Hepatocyte (in vitro differentiated cells): ENCODE measurements at regions not wholly inside any gene's neighbourhood (a gene's known extent, or its start where the extent isn't known, plus 50 kb on each side); places are given as distances from the start of the nearest gene placed in this dataset.
A peak's percentile ranks its signal among the peaks of the same experiment; 100 is the strongest.

Experiments
- DNase-seq: peaks from one replicate; pipeline ENCODE4 v3.0.0-alpha.2; 2016; ENCODE audit warnings: low spot score
- H2AFZ ChIP-seq: fragments of 200-600 bp; sonication (generic); 2 replicates; pipeline ENCODE4 v1.6.0; 2016; ENCODE audit warnings: antibody characterized with exemption, mild to moderate bottlenecking
- H3K27ac ChIP-seq: fragments of 200-600 bp; sonication (generic); 2 replicates; pipeline ENCODE4 v1.5.1; 2016; ENCODE audit warnings: mild to moderate bottlenecking
- H3K27me3 ChIP-seq: fragments of 200-600 bp; sonication (generic); 2 replicates; pipeline ENCODE4 v1.6.1; 2016
- H3K36me3 ChIP-seq: fragments of 200-600 bp; sonication (generic); replicated peaks from 2 replicates; pipeline ENCODE4 v1.5.1; 2016; ENCODE audit warnings: low read depth; ENCODE audit not compliant: insufficient read depth
- H3K4me1 ChIP-seq: fragments of 200-600 bp; sonication (generic); 2 replicates; pipeline ENCODE4 v1.5.1; 2016; ENCODE audit warnings: mild to moderate bottlenecking, moderate library complexity; ENCODE audit not compliant: insufficient read depth
- H3K4me2 ChIP-seq: fragments of 200-600 bp; sonication (generic); 2 replicates; pipeline ENCODE4 v1.6.0; 2016
- H3K4me3 ChIP-seq: fragments of 200-600 bp; sonication (generic); 2 replicates; pipeline ENCODE4 v1.5.1; 2016; ENCODE audit warnings: mild to moderate bottlenecking
- H3K79me2 ChIP-seq: fragments of 200-600 bp; sonication (generic); 2 replicates; pipeline ENCODE4 v1.6.0; 2017; ENCODE audit warnings: mild to moderate bottlenecking
- H3K9me2 ChIP-seq: fragments of 200-600 bp; sonication (generic); replicated peaks from 2 replicates; pipeline ENCODE4 v1.6.0; 2017; ENCODE audit warnings: mild to moderate bottlenecking; ENCODE audit not compliant: insufficient read depth
- H3K9me3 ChIP-seq: fragments of 200-600 bp; sonication (generic); 2 replicates; pipeline ENCODE4 v1.5.1; 2016; ENCODE audit warnings: low read depth, mild to moderate bottlenecking
- H4K20me1 ChIP-seq: fragments of 200-600 bp; sonication (generic); 2 replicates; pipeline ENCODE4 v1.6.0; 2016; ENCODE audit warnings: mild to moderate bottlenecking; ENCODE audit not compliant: insufficient read depth, poor library complexity, severe bottlenecking
- CTCF ChIP-seq: fragments of 200-600 bp; sonication (generic); IDR thresholded peaks from 2 replicates; pipeline ENCODE4 v1.5.1; 2016; ENCODE audit warnings: antibody characterized with exemption, mild to moderate bottlenecking; ENCODE audit not compliant: poor library complexity
- EZH2 ChIP-seq: fragments of 200-600 bp; sonication (generic); IDR thresholded peaks from 2 replicates; pipeline ENCODE4 v1.6.1; 2016; ENCODE audit warnings: antibody characterized with exemption, mild to moderate bottlenecking, borderline replicate concordance
- EZH2phosphoT487 ChIP-seq: fragments of 200-600 bp; sonication (generic); IDR thresholded peaks from one replicate; pipeline ENCODE4 v1.6.1; 2018; ENCODE audit warnings: antibody characterized with exemption, mild to moderate bottlenecking, low read depth, moderate library complexity; ENCODE audit not compliant: unreplicated experiment, severe bottlenecking
- WGBS: methylation state at CpG from one replicate; pipeline ENCODE4 v1.1.6; 2016; ENCODE audit warnings: low lambda C conversion rate; ENCODE audit errors: missing lambda C conversion rate; 5-methylcytosine and 5-hydroxymethylcytosine counted together

GRCh38 chr4:140256941-140257340, 103.0 kb upstream of the MAML3 start:
- 64% methylated on average over 2 of the region's 2 CpGs for WGBS
- peak; percentile 49 for DNase-seq
- H3K4me2 ChIP-seq, result peak overlapping the region; percentile 58
- H3K9me3 ChIP-seq, result no peaks in the 10 kb centered on the region
- H3K36me3 ChIP-seq, result no peaks in the 10 kb centered on the region
- peaks cover 41% of the 10 kb centered on the region for H3K4me1 ChIP-seq
- no peak overlapping the region for H3K4me3 ChIP-seq
- peak overlapping the region; percentile 85 for H3K27ac ChIP-seq
- H4K20me1 ChIP-seq, result no peaks in the 10 kb centered on the region
- peak overlapping the region; percentile 13 for H2AFZ ChIP-seq
- no peaks in the 10 kb centered on the region for H3K9me2 ChIP-seq
- H3K27me3 ChIP-seq, result no peaks in the 10 kb centered on the region
- no peak for TF ChIP-seq CTCF
- TF ChIP-seq EZH2phosphoT487, result no peak
- no peak for TF ChIP-seq EZH2
- H3K79me2 ChIP-seq, result no peaks in the 10 kb centered on the region

- H3K79me2 ChIP-seq, result no peaks in the 10 kb centered on the region
- no peaks in the 10 kb centered on the region for H3K9me3 ChIP-seq
- H2AFZ ChIP-seq, result no peak overlapping the region
- no peaks in the 10 kb centered on the region for H4K20me1 ChIP-seq
- no peaks in the 10 kb centered on the region for H3K9me2 ChIP-seq
- WGBS, result 79% methylated on average over 2 of the region's 2 CpGs
- H3K4me1 ChIP-seq, result peaks cover 43% of the 10 kb centered on the region
- peak overlapping the region; percentile 98 for H3K27ac ChIP-seq
- H3K4me2 ChIP-seq, result no peak overlapping the region
- H3K4me3 ChIP-seq, result no peak overlapping the region
- H3K36me3 ChIP-seq, result no peaks in the 10 kb centered on the region
- peak; percentile 52 for DNase-seq
- no peak for TF ChIP-seq EZH2
- TF ChIP-seq CTCF, result no peak
- no peak for TF ChIP-seq EZH2phosphoT487
- no peaks in the 10 kb centered on the region for H3K27me3 ChIP-seq
These were observed 102.4 kb upstream of the MAML3 start for GRCh38 chr4:140256335-140256734.

GRCh38 chr4:140255927-140256326, 101.9 kb upstream of the MAML3 start:
- Histone ChIP-seq H3K9me3 (no peaks in the 10 kb centered on the region), H2AFZ (no peak overlapping the region), H3K27ac (peak overlapping the region; percentile 98), H3K36me3 (no peaks in the 10 kb centered on the region), H3K4me1 (peaks cover 43% of the 10 kb centered on the region), H3K9me2 (no peaks in the 10 kb centered on the region), H3K4me2 (no peak overlapping the region), H3K79me2 (no peaks in the 10 kb centered on the region), H3K4me3 (no peak overlapping the region), H4K20me1 (no peaks in the 10 kb centered on the region), H3K27me3 (no peaks in the 10 kb centered on the region)
- TF ChIP-seq CTCF (no peak), EZH2 (no peak), EZH2phosphoT487 (no peak)
- DNase-seq, result no peak
- WGBS, result 91% methylated on average over 1 of the region's 1 CpG

- Histone ChIP-seq H3K4me1 (peaks cover 43% of the 10 kb centered on the region), H4K20me1 (no peaks in the 10 kb centered on the region), H3K9me3 (no peaks in the 10 kb centered on the region), H3K27me3 (no peaks in the 10 kb centered on the region), H3K9me2 (no peaks in the 10 kb centered on the region), H3K4me2 (no peak overlapping the region), H3K27ac (peak overlapping the region; percentile 98), H3K36me3 (no peaks in the 10 kb centered on the region), H3K79me2 (no peaks in the 10 kb centered on the region), H3K4me3 (no peak overlapping the region), H2AFZ (no peak overlapping the region)
- 86% methylated on average over 5 of the region's 5 CpGs for WGBS
- TF ChIP-seq CTCF (no peak), EZH2 (no peak), EZH2phosphoT487 (no peak)
- no peak for DNase-seq
These were observed 101.5 kb upstream of the MAML3 start for GRCh38 chr4:140255467-140255866.
